Erythroblast (primary cell): ENCODE measurements at regions not wholly inside any gene's neighbourhood (a gene's known extent, or its start where the extent isn't known, plus 50 kb on each side); places are given as distances from the start of the nearest gene placed in this dataset.

Source experiments
- DNase-seq, 2 experiments: peaks; one replicate each; lab custom pipeline; 2025; lab: John Stamatoyannopoulos, UW
- GATA1 ChIP-seq: IDR thresholded peaks from 2 replicates; pipeline ENCODE4 v1.6.1; 2011; ENCODE audit warnings: low read depth, mild to moderate bottlenecking, control low read depth, low read length, moderate library complexity
- POLR2A ChIP-seq: IDR thresholded peaks from 2 replicates; pipeline ENCODE4 v1.6.1; 2011; ENCODE audit warnings: mild to moderate bottlenecking, low read length

GRCh38 chr12:97005174-97005573 is 98.1 kb downstream of the NEDD1 start:
- DNase-seq, result no peak
- TF ChIP-seq POLR2A, result no peak
- no peak for TF ChIP-seq GATA1

- TF ChIP-seq GATA1 (no peak), POLR2A (no peak)
- DNase-seq, result no peak
These were observed 98.6 kb downstream of the NEDD1 start for GRCh38 chr12:97005646-97006045.

GRCh38 chr12:97006585-97006984 is 99.5 kb downstream of the NEDD1 start:
- no peak for DNase-seq
- TF ChIP-seq GATA1 (no peak), POLR2A (no peak)

- no peak for TF ChIP-seq POLR2A
- no peak for TF ChIP-seq GATA1
- DNase-seq, result no peak
These were observed 109.1 kb downstream of the NEDD1 start for GRCh38 chr12:97016163-97016562.

GRCh38 chr12:97017213-97017612 is 110.2 kb downstream of the NEDD1 start:
- no peak for TF ChIP-seq POLR2A
- TF ChIP-seq GATA1, result no peak
- no peak for DNase-seq

GRCh38 chr12:97022536-97023230 is 115.6 kb downstream of the NEDD1 start:
- TF ChIP-seq GATA1, result no peak
- no peak for TF ChIP-seq POLR2A
- no peak for DNase-seq

- no peak for TF ChIP-seq POLR2A
- TF ChIP-seq GATA1, result no peak
- DNase-seq, result no peak
These were observed 117.3 kb downstream of the NEDD1 start for GRCh38 chr12:97024393-97024792.

GRCh38 chr12:97026901-97027300 is 119.8 kb downstream of the NEDD1 start:
- DNase-seq, result no peak
- TF ChIP-seq POLR2A, result no peak
- TF ChIP-seq GATA1, result no peak

- no peak for TF ChIP-seq GATA1
- TF ChIP-seq POLR2A, result no peak
- no peak for DNase-seq
These were observed 120.4 kb downstream of the NEDD1 start for GRCh38 chr12:97027482-97027881.

GRCh38 chr12:97038131-97038530 is 131.1 kb downstream of the NEDD1 start:
- no peak for DNase-seq
- TF ChIP-seq GATA1, result no peak
- no peak for TF ChIP-seq POLR2A

GRCh38 chr12:97038834-97039233 is 131.8 kb downstream of the NEDD1 start:
- TF ChIP-seq GATA1 (no peak), POLR2A (no peak)
- DNase-seq, result no peak

GRCh38 chr12:97046901-97047300 is 139.8 kb downstream of the NEDD1 start:
- TF ChIP-seq POLR2A (no peak), GATA1 (no peak)

GRCh38 chr12:97047361-97047760 is 140.3 kb downstream of the NEDD1 start:
- no peak for TF ChIP-seq POLR2A
- no peak for TF ChIP-seq GATA1
- DNase-seq, result no peak

More at GRCh38 chr12:97046901-97047300, 139.8 kb downstream of the NEDD1 start:
- DNase-seq, result no peak

- no peak for TF ChIP-seq GATA1
- TF ChIP-seq POLR2A, result no peak
- DNase-seq, result no peak
These were observed 141.5 kb downstream of the NEDD1 start for GRCh38 chr12:97048421-97049035.
